ENCODE measurements at regions not wholly inside any gene's neighbourhood (a gene's known extent, or its start where the extent isn't known, plus 50 kb on each side); places are given as distances from the start of the nearest gene placed in this dataset.

DNA sequence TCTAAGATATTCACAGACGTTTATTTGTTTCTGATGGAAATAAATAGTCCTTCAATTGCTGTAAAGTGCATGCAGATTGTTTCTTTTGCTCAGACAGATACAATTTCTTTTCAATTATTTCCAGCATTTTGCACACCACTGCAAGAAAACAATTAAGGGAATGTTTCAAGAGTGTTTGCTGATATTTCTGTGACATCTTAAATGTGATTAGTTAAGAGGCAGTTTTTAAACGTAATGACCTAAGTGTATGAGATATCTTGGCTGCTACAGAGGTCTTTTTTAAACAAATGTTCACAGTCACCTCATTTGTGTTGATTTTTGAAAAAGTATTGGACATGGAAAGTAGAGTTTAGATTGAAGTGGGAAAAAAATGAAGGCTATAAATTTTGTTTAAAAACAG, 262.3 kb upstream of the BRINP3 start:
- Histone ChIP-seq H3K4me2 (ENCODE audit: low read length) (no peak overlapping the region), H3K9ac (ENCODE audit: low read length) (no peak overlapping the region), H3K36me3 (replicated peaks; ENCODE audit: low read depth, low read length) (no peaks in the 10 kb centered on the region), H3K79me2 (ENCODE audit: low read length) (no peaks in the 10 kb centered on the region), H4K20me1 (ENCODE audit: insufficient read depth, low read length) (no peaks in the 10 kb centered on the region), H3K4me3 (ENCODE audit: low read length) (no peak overlapping the region), H3K27ac (ENCODE audit: low read length) (no peak overlapping the region), H3K4me1 (ENCODE audit: low read length) (peaks cover 3% of the 10 kb centered on the region), H2AFZ (ENCODE audit: low read depth, low read length) (no peak overlapping the region), H3K27me3 (ENCODE audit: low read depth, low read length) (no peaks in the 10 kb centered on the region), H3K9me3 (ENCODE audit: insufficient read depth, low read length) (no peaks in the 10 kb centered on the region)
- TF ChIP-seq, protein P1, sequence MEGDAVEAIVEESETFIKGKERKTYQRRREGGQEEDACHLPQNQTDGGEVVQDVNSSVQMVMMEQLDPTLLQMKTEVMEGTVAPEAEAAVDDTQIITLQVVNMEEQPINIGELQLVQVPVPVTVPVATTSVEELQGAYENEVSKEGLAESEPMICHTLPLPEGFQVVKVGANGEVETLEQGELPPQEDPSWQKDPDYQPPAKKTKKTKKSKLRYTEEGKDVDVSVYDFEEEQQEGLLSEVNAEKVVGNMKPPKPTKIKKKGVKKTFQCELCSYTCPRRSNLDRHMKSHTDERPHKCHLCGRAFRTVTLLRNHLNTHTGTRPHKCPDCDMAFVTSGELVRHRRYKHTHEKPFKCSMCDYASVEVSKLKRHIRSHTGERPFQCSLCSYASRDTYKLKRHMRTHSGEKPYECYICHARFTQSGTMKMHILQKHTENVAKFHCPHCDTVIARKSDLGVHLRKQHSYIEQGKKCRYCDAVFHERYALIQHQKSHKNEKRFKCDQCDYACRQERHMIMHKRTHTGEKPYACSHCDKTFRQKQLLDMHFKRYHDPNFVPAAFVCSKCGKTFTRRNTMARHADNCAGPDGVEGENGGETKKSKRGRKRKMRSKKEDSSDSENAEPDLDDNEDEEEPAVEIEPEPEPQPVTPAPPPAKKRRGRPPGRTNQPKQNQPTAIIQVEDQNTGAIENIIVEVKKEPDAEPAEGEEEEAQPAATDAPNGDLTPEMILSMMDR (IDR thresholded peaks at IDR 0.05; ENCODE audit: low read depth, low read length): no peak
- no peak for TF ChIP-seq EZH2phosphoT487 (IDR thresholded peaks at IDR 0.05; ENCODE audit: low read depth)

DNA sequence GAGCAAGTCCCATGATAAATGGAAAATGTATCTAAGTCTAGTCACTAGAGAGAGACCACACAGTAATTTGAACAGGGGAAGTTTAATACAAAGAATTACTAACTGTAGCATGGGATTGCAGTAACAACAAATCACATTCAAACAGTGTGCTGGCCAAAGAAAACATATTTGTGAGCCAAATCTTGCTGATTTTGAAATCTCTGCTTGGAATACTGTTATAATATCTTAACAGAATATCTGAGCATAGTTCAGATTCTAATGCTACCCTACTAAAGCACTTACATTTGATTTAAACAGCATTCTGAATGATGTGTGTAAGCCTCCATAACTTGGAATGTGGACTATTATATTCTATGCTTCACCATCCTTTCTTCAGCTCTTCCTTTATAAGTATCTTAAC, 270.0 kb upstream of the BRINP3 start:
- H3K27me3 ChIP-seq (ENCODE audit: low read depth, low read length): no peaks in the 10 kb centered on the region
- H3K79me2 ChIP-seq (ENCODE audit: low read length): no peaks in the 10 kb centered on the region
- no peaks in the 10 kb centered on the region for H3K36me3 ChIP-seq (replicated peaks; ENCODE audit: low read depth, low read length)
- H3K27ac ChIP-seq (ENCODE audit: low read length): no peak overlapping the region
- H3K9me3 ChIP-seq (ENCODE audit: insufficient read depth, low read length): no peaks in the 10 kb centered on the region
- H4K20me1 ChIP-seq (ENCODE audit: insufficient read depth, low read length): no peaks in the 10 kb centered on the region
- TF ChIP-seq, protein P1 (IDR thresholded peaks at IDR 0.05; ENCODE audit: low read depth, low read length): no peak
- TF ChIP-seq EZH2phosphoT487 (IDR thresholded peaks at IDR 0.05; ENCODE audit: low read depth): no peak
- H3K4me2 ChIP-seq (ENCODE audit: low read length): no peak overlapping the region
- H3K4me1 ChIP-seq (ENCODE audit: low read length): peaks cover 5% of the 10 kb centered on the region
- no peak overlapping the region for H2AFZ ChIP-seq (ENCODE audit: low read depth, low read length)
- no peak overlapping the region for H3K4me3 ChIP-seq (ENCODE audit: low read length)
- no peak overlapping the region for H3K9ac ChIP-seq (ENCODE audit: low read length)

DNA sequence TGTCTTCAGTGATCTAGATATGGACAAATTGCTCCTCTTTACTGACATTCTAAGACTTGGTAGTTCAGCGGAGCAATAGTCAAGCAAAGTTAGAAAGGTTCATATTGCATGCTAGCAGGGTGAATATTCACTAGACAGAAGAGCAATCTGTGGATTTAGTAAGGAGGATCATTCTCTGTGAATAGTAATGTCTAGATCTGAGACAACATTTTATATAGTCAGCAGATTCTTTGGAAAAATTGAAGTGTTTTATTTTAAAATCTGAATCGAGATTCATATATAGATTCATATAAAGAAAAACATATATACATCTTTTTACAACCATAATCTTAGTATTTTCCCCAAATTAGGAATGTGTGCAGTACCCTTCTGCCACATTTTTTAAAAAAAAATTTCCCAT, 274.5 kb upstream of the BRINP3 start:
- H3K4me3 ChIP-seq (ENCODE audit: low read length): no peak overlapping the region

DNA sequence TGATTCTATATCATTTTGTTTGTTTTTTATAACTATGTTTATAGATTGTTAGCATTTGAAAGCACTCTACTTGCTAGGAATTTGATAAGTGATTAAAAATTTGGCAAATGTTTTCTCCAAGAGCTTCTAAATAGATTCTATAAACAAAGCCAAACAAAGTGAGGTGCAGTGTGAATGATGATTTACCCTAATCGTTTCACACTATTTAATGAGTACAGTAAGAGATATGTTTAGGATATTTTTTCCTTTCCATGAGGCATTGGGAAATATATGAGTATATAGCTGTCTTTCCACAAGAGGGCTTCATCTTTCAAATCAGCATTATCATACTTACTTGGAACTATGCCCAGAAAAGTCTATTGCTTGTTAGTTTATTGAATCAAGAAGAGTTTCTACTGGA, 277.0 kb upstream of the BRINP3 start:
- Histone ChIP-seq H3K79me2 (ENCODE audit: low read length) (no peaks in the 10 kb centered on the region), H4K20me1 (ENCODE audit: insufficient read depth, low read length) (no peaks in the 10 kb centered on the region), H2AFZ (ENCODE audit: low read depth, low read length) (no peak overlapping the region), H3K36me3 (replicated peaks; ENCODE audit: low read depth, low read length) (peaks cover 8% of the 10 kb centered on the region), H3K9me3 (ENCODE audit: insufficient read depth, low read length) (no peaks in the 10 kb centered on the region), H3K27me3 (ENCODE audit: low read depth, low read length) (no peaks in the 10 kb centered on the region), H3K4me2 (ENCODE audit: low read length) (no peak overlapping the region), H3K27ac (ENCODE audit: low read length) (no peak overlapping the region), H3K4me3 (ENCODE audit: low read length) (no peak overlapping the region), H3K4me1 (ENCODE audit: low read length) (peaks cover 23% of the 10 kb centered on the region), H3K9ac (ENCODE audit: low read length) (no peak overlapping the region)
- TF ChIP-seq, protein P1 (IDR thresholded peaks at IDR 0.05; ENCODE audit: low read depth, low read length): peak; percentile 22
- TF ChIP-seq EZH2phosphoT487 (IDR thresholded peaks at IDR 0.05; ENCODE audit: low read depth): no peak

More for the DNA sequence above, 274.5 kb upstream of the BRINP3 start:
- TF ChIP-seq, protein P1 (IDR thresholded peaks at IDR 0.05; ENCODE audit: low read depth, low read length): no peak
- no peak for TF ChIP-seq EZH2phosphoT487 (IDR thresholded peaks at IDR 0.05; ENCODE audit: low read depth)
- H3K9ac ChIP-seq (ENCODE audit: low read length): no peak overlapping the region
- H3K4me2 ChIP-seq (ENCODE audit: low read length): no peak overlapping the region
- no peaks in the 10 kb centered on the region for H3K9me3 ChIP-seq (ENCODE audit: insufficient read depth, low read length)
- no peaks in the 10 kb centered on the region for H4K20me1 ChIP-seq (ENCODE audit: insufficient read depth, low read length)
- peaks cover 7% of the 10 kb centered on the region for H3K4me1 ChIP-seq (ENCODE audit: low read length)
- no peaks in the 10 kb centered on the region for H3K79me2 ChIP-seq (ENCODE audit: low read length)
- H3K36me3 ChIP-seq (replicated peaks; ENCODE audit: low read depth, low read length): peaks cover 2% of the 10 kb centered on the region
- H3K27ac ChIP-seq (ENCODE audit: low read length): no peak overlapping the region
- H3K27me3 ChIP-seq (ENCODE audit: low read depth, low read length): no peaks in the 10 kb centered on the region
- H2AFZ ChIP-seq (ENCODE audit: low read depth, low read length): no peak overlapping the region
